ENCODE measurements at regions not wholly inside any gene's neighbourhood (a gene's known extent, or its start where the extent isn't known, plus 50 kb on each side); places are given as distances from the start of the nearest gene placed in this dataset.
"Not testable (repeated sequence)": the region's sequence is repeated elsewhere in the genome, so short reads cannot be mapped to it uniquely, and the experiment has no call there.

DNA sequence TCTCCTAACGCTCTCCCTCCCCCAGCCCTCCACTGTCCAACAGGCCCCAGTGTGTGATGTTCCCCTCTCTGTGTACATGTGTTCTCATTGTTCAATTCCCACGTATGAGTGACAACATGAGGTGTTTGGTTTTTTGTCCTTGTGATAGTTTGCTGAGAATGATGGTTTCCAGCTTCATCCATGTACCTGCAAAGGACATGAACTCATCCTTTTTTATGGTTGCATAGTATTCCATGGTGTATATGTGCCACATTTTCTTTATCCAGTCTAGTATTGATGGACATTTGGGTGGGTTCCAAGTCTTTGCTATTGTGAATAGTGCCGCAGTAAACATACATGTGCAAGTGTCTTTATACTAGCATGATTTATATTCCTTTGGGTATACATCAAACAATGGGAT, 347.4 kb downstream of the MAGEE1 start:
- DNase-seq (ENCODE audit: low read depth, low spot score); CTCF ChIA-PET; H3K4me3 ChIP-seq (ENCODE audit: low read depth, low read length); POLR2A ChIA-PET: not testable (repeated sequence)

- CTCF ChIA-PET: no interaction called here
These were observed 368.8 kb downstream of the MAGEE1 start for GRCh38 chrX:76796311-76796710.

DNA sequence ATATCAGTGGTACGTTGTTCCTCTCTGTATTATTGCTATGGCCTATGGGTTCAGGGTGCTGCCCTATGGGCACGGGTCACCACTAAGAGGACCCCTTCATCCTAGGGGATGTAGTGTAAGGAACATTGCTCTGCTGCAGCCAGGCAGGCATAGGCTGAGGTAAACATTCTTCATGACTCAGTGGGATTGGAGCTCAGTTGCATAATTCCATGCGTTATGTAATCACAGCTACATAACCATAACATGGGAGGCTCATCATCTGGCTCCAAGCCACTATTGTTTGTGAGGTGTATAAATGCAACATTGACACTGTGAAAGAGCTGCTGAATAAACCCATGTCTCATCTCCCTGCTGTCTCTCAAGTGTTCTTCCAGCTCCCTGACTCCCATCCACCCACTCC, 375.2 kb downstream of the MAGEE1 start:
- TF ChIP-seq, protein P1, sequence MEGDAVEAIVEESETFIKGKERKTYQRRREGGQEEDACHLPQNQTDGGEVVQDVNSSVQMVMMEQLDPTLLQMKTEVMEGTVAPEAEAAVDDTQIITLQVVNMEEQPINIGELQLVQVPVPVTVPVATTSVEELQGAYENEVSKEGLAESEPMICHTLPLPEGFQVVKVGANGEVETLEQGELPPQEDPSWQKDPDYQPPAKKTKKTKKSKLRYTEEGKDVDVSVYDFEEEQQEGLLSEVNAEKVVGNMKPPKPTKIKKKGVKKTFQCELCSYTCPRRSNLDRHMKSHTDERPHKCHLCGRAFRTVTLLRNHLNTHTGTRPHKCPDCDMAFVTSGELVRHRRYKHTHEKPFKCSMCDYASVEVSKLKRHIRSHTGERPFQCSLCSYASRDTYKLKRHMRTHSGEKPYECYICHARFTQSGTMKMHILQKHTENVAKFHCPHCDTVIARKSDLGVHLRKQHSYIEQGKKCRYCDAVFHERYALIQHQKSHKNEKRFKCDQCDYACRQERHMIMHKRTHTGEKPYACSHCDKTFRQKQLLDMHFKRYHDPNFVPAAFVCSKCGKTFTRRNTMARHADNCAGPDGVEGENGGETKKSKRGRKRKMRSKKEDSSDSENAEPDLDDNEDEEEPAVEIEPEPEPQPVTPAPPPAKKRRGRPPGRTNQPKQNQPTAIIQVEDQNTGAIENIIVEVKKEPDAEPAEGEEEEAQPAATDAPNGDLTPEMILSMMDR (IDR thresholded peaks at IDR 0.05; ENCODE audit: insufficient read depth, low read length, missing control alignments): no peak
- POLR2A ChIA-PET: no interaction called here
- no peak overlapping the region for H3K4me3 ChIP-seq (ENCODE audit: low read depth, low read length)
- DNase-seq (ENCODE audit: low read depth, low spot score): no peak
- CTCF ChIA-PET: no interaction called here

More at GRCh38 chrX:76796311-76796710, 368.8 kb downstream of the MAGEE1 start:
- TF ChIP-seq, protein P1 (IDR thresholded peaks at IDR 0.05; ENCODE audit: insufficient read depth, low read length, missing control alignments): no peak
- no peak for DNase-seq (ENCODE audit: low read depth, low spot score)
- POLR2A ChIA-PET: no interaction called here
- H3K4me3 ChIP-seq (ENCODE audit: low read depth, low read length): no peak overlapping the region

GRCh38 chrX:76815754-76816153, 388.2 kb downstream of the MAGEE1 start:
- H3K4me3 ChIP-seq (ENCODE audit: low read depth, low read length): no peak overlapping the region

GRCh38 chrX:76817279-76817678, 389.8 kb downstream of the MAGEE1 start:
- POLR2A ChIA-PET; H3K4me3 ChIP-seq (ENCODE audit: low read depth, low read length); DNase-seq (ENCODE audit: low read depth, low spot score); CTCF ChIA-PET: not testable (repeated sequence)

More at GRCh38 chrX:76815754-76816153, 388.2 kb downstream of the MAGEE1 start:
- POLR2A ChIA-PET: no interaction called here
- DNase-seq (ENCODE audit: low read depth, low spot score): no peak
- TF ChIP-seq, protein P1 (IDR thresholded peaks at IDR 0.05; ENCODE audit: insufficient read depth, low read length, missing control alignments): no peak
- CTCF ChIA-PET: no interaction called here

GRCh38 chrX:76821276-76821675, 393.8 kb downstream of the MAGEE1 start:
- DNase-seq (ENCODE audit: low read depth, low spot score): no peak
- H3K4me3 ChIP-seq (ENCODE audit: low read depth, low read length): no peak overlapping the region
- TF ChIP-seq, protein P1 (IDR thresholded peaks at IDR 0.05; ENCODE audit: insufficient read depth, low read length, missing control alignments): no peak
- POLR2A ChIA-PET: no interaction called here
- CTCF ChIA-PET: no interaction called here

DNA sequence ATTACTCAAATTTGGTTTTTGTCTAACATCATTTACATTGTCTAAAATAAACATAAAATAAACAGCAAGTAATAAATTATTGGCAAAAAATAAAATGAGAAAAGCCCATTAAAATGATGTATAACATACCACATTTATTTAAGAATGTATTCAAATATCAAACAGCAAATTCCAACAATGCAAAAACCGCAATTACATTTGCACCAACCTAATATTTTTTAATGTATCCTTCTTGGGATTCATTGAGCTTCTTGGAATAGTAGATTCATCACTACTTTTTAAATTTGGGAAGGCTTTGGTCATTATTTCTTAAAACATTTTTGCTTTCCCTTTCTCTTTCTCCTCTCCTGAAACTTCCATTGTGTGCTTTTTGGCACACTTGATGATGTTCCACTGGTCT, 400.2 kb downstream of the MAGEE1 start:
- ChIA-PET CTCF (no interaction called here), POLR2A (no interaction called here)
- no peak for DNase-seq (ENCODE audit: low read depth, low spot score)
- TF ChIP-seq, protein P1 (IDR thresholded peaks at IDR 0.05; ENCODE audit: insufficient read depth, low read length, missing control alignments): no peak
- no peak overlapping the region for H3K4me3 ChIP-seq (ENCODE audit: low read depth, low read length)

DNA sequence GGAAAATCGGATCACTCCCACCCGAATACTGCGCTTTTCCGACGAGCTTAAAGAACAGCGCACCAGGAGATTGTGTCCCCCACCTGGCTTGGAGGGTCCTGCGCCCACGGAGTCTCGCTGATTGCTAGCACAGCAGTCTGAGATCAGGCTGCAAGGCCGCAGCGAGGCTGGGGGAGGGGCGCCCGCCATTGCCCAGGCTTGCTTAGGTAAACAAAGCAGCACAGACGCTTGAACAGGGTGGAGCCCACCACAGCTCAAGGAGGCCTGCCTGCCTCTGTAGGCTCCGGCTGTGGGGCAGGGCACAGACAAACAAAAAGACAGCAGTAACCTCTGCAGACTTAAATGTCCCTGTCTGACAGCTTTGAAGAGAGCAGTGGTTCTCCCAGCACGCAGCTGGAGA, 413.4 kb downstream of the MAGEE1 start:
- H3K4me3 ChIP-seq (ENCODE audit: low read depth, low read length); POLR2A ChIA-PET; DNase-seq (ENCODE audit: low read depth, low spot score); CTCF ChIA-PET: not testable (repeated sequence)

Data from AG04449 (cell line).